CD4-positive, alpha-beta T cell (primary cell): ENCODE measurements at regions not wholly inside any gene's neighbourhood (a gene's known extent, or its start where the extent isn't known, plus 50 kb on each side); places are given as distances from the start of the nearest gene placed in this dataset.

ENCODE experiments used
- ATAC-seq: fragments of 200-7000 bp; cut with Tn5 transposase; one replicate; pipeline ENCODE4 v1.10.0; 2022; ENCODE audit warnings: mild to moderate bottlenecking; ENCODE audit not compliant: poor library complexity
- CTCF ChIA-PET: fragments of 350-600 bp; sonication (Branson Sonifier 250); formaldehyde crosslinking; loops from one replicate; lab custom pipeline; 2021; ENCODE audit warnings: antibody characterized with exemption, inconsistent platforms; lab: Charles Lee
- POLR2A ChIA-PET: fragments of 350-600 bp; sonication (Branson Sonifier 250); formaldehyde crosslinking; loops from one replicate; lab custom pipeline; 2021; ENCODE audit warnings: antibody characterized with exemption, inconsistent platforms; lab: Charles Lee
- DNase-seq, 14 experiments: peaks; one replicate each; pipeline ENCODE4 v3.0.0-alpha.2; 2013 to 2020; ENCODE audit warnings: mixed read lengths in 2 of 14
- H3K27ac ChIP-seq, 2 donors: one replicate each; pipeline versions ENCODE4 v1.5.1 to v1.7.0; 2013; ENCODE audit warnings: low read length in 2 of 2, low read depth in 1 of 2, mild to moderate bottlenecking in 1 of 2
- H3K27me3 ChIP-seq, 2 experiments: 1 replicate in 1 of 2; 2 replicates in 1 of 2; pipeline versions ENCODE4 v1.6.1 to v1.7.0; 2013; ENCODE audit warnings: low read length in 2 of 2, control low read depth in 1 of 2, mild to moderate bottlenecking in 1 of 2, moderate library complexity in 1 of 2; ENCODE audit not compliant: insufficient read depth in 2 of 2, control insufficient read depth in 1 of 2
- H3K36me3 ChIP-seq: one replicate; pipeline ENCODE4 v1.6.1; 2013; ENCODE audit warnings: low read length, control low read depth; ENCODE audit not compliant: insufficient read depth
- H3K4me1 ChIP-seq: one replicate; pipeline ENCODE4 v1.6.1; 2013; ENCODE audit warnings: low read length, control low read depth; ENCODE audit not compliant: insufficient read depth
- H3K4me3 ChIP-seq: one replicate; pipeline ENCODE4 v1.5.1; 2013; ENCODE audit warnings: mild to moderate bottlenecking, low read length, moderate library complexity
- H3K9me3 ChIP-seq, 2 experiments: 1 replicate in 1 of 2; 2 replicates in 1 of 2; pipeline versions ENCODE4 v1.6.1 to v1.7.0; 2013; ENCODE audit warnings: low read length in 2 of 2, mild to moderate bottlenecking in 2 of 2, control low read depth in 1 of 2, moderate library complexity in 1 of 2; ENCODE audit not compliant: control insufficient read depth in 1 of 2, insufficient read depth in 1 of 2
- H3K27ac Mint-ChIP-seq: one replicate; pipeline ENCODE4 v1.8.0; 2020; ENCODE audit warnings: mixed read lengths
- H3K27me3 Mint-ChIP-seq: one replicate; pipeline ENCODE4 v1.8.0; 2021; ENCODE audit warnings: mixed read lengths
- H3K36me3 Mint-ChIP-seq: one replicate; pipeline ENCODE4 v1.8.0; 2021; ENCODE audit warnings: low read depth, mixed read lengths
- H3K4me1 Mint-ChIP-seq: one replicate; pipeline ENCODE4 v1.8.0; 2021; ENCODE audit warnings: low read depth, mixed read lengths
- H3K4me3 Mint-ChIP-seq: one replicate; pipeline ENCODE4 v1.8.0; 2020; ENCODE audit warnings: mild to moderate bottlenecking, mixed read lengths
- H3K9me3 Mint-ChIP-seq: one replicate; pipeline ENCODE4 v1.8.0; 2020; ENCODE audit warnings: mixed read lengths
- intact Hi-C, 2 experiments: fragments of 100-400 bp; cut with DNase I in 1 of 2; cut with micrococcal nuclease in 1 of 2; formaldehyde crosslinking; loops; one replicate each; pipeline versions ENCODE4 v1.15.1 to v1.9.0; 2023 to 2025; cut with DNase I, micrococcal nuclease
- TF ChIP-seq, protein P1 (sequence below): fragments of 200-600 bp; IDR thresholded peaks from one replicate; pipeline ENCODE4 v1.8.0; 2022; ENCODE audit warnings: antibody characterized with exemption, mild to moderate bottlenecking

GRCh38 chr1:125085720-125086591 is 3901.2 kb downstream of the SRGAP2C start:
- Mint-ChIP-seq H3K9me3 (peaks cover 31% of the 10 kb centered on the region), H3K27me3 (no peaks in the 10 kb centered on the region), H3K27ac (no peak overlapping the region), H3K4me3 (no peak overlapping the region), H3K4me1 (no peaks in the 10 kb centered on the region), H3K36me3 (peaks cover 38% of the 10 kb centered on the region)
- intact Hi-C loops = no loop called here
- no peaks in the 10 kb centered on the region for H3K36me3 ChIP-seq
- H3K4me1 ChIP-seq = no peaks in the 10 kb centered on the region
- TF ChIP-seq, protein P1, sequence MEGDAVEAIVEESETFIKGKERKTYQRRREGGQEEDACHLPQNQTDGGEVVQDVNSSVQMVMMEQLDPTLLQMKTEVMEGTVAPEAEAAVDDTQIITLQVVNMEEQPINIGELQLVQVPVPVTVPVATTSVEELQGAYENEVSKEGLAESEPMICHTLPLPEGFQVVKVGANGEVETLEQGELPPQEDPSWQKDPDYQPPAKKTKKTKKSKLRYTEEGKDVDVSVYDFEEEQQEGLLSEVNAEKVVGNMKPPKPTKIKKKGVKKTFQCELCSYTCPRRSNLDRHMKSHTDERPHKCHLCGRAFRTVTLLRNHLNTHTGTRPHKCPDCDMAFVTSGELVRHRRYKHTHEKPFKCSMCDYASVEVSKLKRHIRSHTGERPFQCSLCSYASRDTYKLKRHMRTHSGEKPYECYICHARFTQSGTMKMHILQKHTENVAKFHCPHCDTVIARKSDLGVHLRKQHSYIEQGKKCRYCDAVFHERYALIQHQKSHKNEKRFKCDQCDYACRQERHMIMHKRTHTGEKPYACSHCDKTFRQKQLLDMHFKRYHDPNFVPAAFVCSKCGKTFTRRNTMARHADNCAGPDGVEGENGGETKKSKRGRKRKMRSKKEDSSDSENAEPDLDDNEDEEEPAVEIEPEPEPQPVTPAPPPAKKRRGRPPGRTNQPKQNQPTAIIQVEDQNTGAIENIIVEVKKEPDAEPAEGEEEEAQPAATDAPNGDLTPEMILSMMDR = no peak
- POLR2A ChIA-PET = no interaction called here
- CTCF ChIA-PET = no interaction called here
- ATAC-seq = no peak
- peak in 3 of 14 experiments; percentile 2 to 12 (median 3) for DNase-seq
- H3K27me3 ChIP-seq = no peaks in the 10 kb centered on the region
- no peak overlapping the region for H3K27ac ChIP-seq
- H3K4me3 ChIP-seq = no peak overlapping the region
- peaks cover 32 to 70% of the 10 kb centered on the region in 2 experiments for H3K9me3 ChIP-seq

DNA sequence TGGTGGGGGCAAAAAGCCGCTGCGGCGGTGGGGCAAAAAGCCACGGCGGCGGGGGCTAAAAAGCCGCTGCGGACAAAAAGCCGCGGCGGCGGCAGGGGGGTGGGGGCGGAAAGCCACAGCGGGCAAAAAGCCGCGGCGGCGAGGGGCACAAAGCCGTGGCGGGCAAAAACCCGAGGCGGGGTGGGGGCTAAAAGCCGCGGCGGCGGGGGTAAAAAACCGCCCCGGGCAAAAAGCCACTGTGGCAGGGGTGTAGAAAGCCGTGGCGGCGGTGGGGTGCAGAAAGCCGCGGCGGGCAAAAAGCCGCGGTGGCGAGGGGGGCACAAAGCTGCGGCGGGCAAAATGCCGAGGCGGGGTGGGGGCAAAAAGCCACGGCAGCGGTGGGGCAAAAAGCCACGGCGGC is 3901.8 kb downstream of the SRGAP2C start:
- TF ChIP-seq, protein P1 = no peak
- Histone ChIP-seq H3K36me3 (no peaks in the 10 kb centered on the region), H3K4me3 (no peak overlapping the region), H3K9me3 (peaks cover 25 to 63% of the 10 kb centered on the region in 2 experiments), H3K27me3 (no peaks in the 10 kb centered on the region), H3K4me1 (no peaks in the 10 kb centered on the region), H3K27ac (no peak overlapping the region)
- peak in 2 of 14 experiments; percentile 2 to 11 for DNase-seq
- ATAC-seq = no peak
- Mint-ChIP-seq H3K36me3 (peaks cover 34% of the 10 kb centered on the region), H3K27me3 (no peaks in the 10 kb centered on the region), H3K4me3 (no peak overlapping the region), H3K9me3 (peaks cover 27% of the 10 kb centered on the region), H3K4me1 (no peaks in the 10 kb centered on the region), H3K27ac (no peak overlapping the region)
- CTCF ChIA-PET = no interaction called here
- POLR2A ChIA-PET = no interaction called here
- intact Hi-C loops = no loop called here

DNA sequence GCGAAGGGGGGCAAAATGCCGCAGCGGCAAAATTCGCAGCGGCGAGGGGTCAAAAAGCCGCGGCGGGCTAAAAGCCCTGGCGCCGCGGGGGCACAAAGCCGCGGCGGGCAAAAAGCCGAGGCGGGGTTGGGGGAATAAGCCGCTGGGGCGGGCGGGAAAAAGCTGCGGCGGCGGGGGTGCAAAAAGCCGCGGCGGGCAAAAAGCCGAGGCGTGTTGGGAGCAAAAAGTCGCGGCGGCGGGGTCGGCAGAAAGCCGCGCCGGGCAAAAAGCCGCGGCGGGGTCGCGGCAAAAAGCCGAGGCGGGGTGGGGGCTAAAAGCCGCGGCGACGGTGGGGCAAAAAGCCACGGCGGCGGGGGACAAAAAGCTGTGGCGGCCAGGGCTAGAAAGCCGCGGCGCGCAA is 3902.5 kb downstream of the SRGAP2C start:
- ATAC-seq = no peak
- DNase-seq = no peak
- Mint-ChIP-seq H3K36me3 (peaks cover 30% of the 10 kb centered on the region), H3K9me3 (peaks cover 21% of the 10 kb centered on the region), H3K27ac (no peak overlapping the region), H3K4me3 (no peak overlapping the region), H3K4me1 (no peaks in the 10 kb centered on the region), H3K27me3 (no peaks in the 10 kb centered on the region)
- Histone ChIP-seq H3K9me3 (peaks cover 20 to 57% of the 10 kb centered on the region in 2 experiments), H3K4me1 (no peaks in the 10 kb centered on the region), H3K4me3 (no peak overlapping the region), H3K27me3 (no peaks in the 10 kb centered on the region), H3K27ac (no peak overlapping the region), H3K36me3 (no peaks in the 10 kb centered on the region)
- TF ChIP-seq, protein P1 = no peak
- POLR2A ChIA-PET = no interaction called here
- CTCF ChIA-PET = no interaction called here
- intact Hi-C loops = no loop called here
